ENCODE measurements at regions not wholly inside any gene's neighbourhood (a gene's known extent, or its start where the extent isn't known, plus 50 kb on each side); places are given as distances from the start of the nearest gene placed in this dataset.

DNA sequence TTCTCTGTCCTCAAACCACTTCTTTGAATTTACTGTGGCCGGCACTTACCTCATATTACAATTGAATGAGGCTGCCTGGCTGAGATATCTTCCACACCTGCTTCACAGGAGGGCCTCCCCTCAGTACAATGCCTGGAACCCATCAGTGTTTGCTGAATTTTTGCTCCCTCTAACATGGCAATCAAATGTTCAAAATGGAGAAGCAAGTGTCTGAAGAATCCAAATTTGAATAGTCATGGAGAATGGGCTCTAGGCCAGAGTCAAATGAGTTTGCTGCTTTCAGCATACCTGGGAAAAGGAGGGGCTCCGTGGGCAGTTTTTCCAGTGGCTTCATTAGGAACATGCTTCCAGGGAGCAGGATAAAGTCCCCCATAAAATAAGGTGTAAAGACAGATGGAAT, 564.8 kb downstream of the UTRN start:
- no peak for DNase-seq

DNA sequence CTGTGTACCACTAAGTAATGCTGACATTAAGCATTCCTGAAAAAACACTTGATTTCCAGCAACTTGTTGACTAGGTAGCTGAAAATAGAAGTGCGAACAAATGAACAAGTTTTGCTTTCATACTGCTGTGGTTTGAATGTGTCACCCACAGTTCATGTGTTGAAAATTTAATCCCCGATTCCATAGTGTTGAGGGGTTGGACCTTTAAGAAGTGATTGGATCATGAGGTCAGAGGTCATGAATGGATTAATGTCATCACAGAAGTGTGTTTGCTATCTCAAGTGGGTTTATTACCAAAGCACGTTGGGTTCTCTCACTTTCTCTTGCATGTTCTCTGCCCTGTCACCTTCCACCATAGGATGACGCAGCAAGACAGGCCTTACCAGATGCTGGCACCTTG, 568.5 kb downstream of the UTRN start:
- no peak for DNase-seq

DNA sequence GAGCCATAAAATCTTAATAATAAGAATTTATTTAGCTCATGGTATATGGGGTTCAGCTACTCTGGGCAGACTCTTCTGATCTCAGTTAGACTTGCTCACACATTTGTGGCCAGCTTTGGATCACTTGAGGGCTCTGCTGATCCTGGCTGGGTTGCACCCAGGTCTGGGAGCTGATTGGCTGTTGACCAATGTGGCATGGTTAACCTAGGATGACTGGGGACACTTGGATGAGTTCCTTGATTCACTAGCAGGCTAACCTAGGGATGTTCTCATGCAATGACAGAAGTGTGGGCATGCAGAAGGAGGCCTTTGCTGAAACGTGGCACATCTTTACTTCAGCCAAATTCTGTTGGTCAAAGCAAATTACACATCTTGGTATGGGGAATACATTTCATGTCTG, 569.5 kb downstream of the UTRN start:
- no peak for DNase-seq

DNA sequence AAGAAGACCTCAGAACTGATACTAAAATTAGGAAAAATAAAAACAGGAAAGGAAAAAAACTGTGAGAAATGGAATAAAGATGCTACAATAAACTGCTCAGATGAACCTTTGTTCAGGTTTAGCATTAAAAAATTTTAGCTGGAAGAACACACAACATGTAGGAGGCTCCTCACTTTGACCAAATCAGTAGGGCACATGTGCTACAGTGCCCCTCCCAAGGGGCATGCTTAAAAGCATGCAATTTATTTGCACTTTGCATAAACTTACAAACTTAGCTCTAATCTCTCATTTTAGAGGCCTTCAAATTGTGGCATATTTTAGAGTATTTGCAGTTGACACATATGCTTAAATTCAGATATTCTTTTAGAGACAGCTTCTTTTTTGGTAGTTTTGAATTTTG, 570.2 kb downstream of the UTRN start:
- no peak for DNase-seq

DNA sequence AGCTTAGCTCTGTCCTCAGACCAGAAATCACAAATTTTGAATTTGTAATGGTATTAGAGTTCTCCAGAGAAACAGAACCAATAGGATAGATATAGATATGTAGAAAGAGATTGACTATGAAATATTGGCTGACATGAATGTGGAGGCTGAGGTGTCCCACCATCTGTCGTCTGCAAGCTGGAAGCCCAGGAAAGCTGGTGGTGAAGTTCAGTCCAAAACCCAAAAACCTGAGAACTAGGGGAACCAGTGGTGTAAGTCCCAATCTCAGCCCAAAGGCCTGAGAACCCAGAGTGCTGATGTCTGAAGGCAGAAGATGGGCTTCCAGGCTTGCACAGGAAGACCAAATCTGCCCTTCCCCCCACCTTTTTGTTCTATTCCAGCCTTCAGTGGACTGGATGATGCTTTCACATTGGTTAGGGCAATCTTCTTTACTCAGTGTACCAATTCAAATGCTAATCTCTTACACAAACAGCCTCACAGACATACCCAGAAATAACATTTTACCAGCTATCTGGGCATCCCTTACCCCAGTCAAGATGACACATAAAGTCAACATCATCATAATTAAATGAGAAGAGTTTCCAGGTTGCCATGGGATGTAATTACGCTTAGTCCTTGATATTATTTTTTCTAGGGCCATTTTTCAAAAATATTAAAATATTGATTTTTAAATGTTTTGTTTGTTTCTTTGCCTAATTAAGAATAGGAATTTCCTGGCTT, 570.8 kb downstream of the UTRN start:
- no peak for DNase-seq

DNA sequence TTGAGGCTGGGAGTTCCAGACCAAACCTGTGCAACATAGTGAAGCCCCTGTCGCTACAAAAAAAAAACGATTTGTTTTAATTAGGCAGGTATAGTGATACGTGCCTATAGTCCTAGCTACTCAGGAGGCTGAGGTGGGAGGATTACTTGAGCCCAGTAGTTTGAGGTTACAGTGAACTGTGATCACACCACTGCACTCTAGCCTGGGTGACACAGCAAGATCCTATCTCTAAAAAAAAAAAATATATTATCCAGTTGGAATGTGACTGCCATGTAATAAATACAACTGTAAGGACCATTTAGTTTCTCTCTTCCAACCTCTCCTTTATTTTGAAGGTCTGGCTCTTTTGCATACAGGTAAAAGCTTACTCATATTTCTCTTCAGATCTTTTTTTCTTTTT, 571.5 kb downstream of the UTRN start:
- DNase-seq = no peak

DNA sequence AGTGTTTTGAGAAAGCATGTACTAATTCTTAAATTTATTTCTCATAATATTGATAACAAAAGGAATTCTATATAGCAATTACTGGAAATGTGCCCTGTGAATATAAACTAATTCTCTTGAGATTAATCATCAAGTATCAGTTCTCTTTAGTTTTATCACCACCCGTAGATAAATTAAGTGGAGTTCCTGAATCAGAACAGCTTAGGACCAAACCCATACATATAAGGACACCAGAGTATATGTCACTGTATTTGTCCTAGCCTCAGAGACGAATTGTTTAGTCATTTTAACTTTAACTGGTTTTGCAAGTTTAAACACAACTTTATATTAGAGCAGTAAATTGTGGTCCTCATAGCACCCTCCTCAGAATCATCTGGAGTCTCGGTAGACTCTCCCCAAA, 572.0 kb downstream of the UTRN start:
- no peak for DNase-seq

DNA sequence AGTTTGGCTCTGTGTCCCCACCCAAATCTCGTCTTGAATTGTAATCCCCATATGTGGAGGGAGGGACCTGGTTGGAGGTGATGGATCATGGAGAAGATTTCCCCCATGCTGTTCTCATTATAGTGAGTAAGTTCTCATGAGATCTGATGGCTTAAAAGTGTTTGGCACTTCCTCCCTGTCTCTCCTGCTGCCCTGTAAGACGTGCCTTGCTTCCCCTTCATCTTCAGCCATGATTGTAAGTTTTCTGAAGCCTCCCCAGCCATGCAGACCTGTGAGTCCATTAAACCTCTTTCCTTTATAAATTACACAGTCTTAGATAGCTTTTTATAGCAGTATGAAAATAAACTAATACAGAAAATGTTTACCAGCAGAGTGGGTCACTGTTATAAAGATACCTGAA, 577.6 kb downstream of the UTRN start:
- no peak for DNase-seq

DNA sequence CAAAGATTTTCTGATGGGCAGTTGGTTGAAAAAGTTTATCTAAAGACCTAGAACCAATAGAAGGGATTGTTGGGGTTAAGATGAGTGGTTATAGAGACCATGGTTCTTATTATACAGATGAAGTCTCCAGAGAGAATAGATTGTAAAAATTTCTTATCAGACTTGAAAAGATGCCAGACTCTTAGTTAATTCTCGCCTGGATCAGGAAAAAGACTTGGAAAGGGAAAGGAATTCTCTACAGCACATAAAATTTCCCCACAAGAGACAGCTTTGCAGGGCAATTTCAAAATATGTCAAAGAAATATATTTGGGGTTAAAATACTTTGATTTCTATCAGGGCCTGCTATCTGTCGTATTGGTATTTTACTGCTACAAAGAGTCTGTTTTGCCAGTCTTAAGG, 582.6 kb downstream of the UTRN start:
- no peak for DNase-seq

DNA sequence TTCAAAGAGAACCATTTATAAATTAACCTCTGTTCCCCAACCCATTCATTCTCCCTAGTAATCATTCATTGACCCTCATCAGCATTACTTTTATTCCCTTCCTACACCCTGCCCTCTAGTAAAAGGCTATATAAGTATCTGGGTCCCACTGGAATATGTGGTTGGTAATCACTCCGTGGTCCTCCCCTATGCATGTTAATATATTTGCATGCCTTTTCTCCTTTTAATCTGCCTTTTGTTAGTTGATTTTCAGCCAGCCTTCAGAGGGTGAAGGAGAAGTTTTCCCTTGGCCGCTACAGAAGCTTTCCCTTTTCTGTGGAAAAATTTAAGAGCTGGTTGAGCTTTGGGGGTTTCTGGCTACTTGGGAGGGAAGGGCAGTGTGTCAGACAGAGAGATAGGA, 585.6 kb downstream of the UTRN start:
- no peak for DNase-seq

DNA sequence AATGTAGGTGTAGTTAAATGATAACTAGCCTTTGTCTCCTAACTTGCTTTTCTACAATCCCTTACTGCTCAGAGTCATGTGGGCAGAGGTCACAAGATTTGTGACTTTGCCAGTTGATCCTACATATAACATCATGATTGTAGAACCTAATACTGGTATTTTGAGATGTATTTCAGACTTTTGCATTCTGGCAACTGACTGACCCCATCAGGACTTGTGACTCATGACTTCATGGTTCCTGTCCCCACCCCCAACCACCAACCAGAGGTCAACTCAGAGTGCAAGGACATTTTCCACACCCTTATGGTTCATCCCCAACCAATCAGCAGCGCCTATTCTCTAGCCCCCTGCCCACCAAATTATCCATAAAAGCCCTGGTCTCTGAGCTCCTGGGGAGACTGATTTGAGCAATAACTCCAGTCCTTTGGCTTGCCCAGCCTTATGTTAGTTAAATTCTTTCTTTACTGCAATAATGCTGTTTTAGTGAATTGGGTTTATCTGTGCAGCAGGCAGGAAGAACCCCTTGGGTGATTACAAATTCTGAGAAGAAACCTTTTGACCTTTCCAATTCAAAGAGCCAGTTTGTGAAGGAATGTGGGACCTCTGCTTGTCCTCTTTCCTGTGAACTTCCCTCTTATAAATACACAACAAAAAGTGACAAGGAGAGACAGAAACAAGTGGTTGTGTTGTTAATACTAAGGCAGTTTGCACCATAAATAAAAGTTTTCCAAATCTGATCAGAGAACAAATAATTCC, 588.7 kb downstream of the UTRN start:
- DNase-seq = peak in 1 of 2 donors; percentile 57

DNA sequence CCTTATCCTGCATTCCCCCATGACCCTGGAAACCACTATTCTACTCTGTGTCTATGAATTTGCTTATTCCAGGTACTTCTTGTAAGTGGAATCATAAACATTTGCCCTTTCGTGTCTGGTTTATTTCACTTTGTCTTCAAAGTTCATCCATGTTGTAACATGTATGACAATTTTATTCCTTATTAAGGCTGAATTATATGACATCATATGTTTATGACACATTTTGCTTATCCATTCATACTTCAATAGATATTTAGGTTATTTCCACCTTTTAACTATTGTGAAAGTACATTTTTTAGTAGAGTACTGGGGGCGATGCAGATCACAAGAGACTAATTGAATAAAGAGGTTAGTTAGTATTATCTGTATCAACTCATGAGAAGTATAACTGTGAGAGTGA, 591.6 kb downstream of the UTRN start:
- DNase-seq = no peak

DNA sequence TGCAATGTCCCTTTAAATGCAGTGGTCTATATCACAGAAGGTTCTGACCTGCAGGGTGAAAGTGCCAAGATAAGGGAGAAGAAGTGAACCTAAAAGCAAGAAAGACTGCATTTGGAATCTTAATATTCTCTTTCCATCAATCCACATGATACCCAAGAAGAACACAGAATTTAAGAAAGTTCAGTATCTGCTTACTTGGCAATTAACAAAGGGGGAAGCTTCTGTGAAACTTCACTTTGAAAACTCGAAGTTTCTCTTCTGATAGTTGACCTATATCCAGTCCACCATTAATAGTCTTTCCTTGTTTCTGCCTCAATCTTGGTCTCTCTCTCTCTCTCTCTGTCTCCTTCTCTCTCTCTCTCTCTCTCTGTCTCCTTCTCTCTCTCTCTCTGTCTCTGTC, 592.0 kb downstream of the UTRN start:
- no peak for DNase-seq

DNA sequence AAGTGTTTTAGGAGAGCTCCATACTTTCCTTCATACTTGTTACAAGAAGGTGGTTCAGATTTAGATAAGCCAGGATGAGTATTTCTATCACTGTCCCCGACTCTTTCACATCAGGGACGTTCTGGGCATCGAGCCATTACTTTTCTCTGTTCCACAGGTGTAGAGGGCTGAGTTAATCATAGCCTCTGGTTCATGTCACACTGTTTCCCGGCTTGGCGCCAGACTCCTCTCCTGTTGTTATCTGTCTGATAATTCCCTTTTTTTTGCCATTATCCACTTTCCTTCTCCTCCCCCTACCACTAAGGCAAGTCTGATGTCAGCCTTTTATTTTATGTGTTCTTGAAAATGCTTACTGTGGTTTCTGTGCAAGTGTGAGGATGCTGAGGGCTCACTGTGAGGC, 593.4 kb downstream of the UTRN start:
- DNase-seq = no peak

DNA sequence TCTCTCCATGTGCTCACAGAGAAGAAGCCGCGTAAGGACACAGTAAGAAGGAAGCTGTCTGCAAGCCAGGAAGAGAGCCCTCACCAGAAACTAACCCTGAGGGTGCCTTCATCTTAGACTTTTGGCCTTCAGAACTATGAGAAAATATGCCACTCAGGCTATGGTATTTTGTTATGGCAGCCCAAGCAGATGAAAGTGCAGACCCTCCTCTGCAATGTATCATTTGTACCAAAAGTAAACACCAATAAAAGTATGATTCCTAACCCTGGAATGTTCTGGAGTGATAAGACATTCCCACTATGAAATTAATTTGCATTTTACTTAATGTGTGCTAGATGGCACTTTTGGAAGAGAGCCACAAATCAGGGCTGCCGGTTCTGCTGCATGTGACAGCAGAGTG, 594.3 kb downstream of the UTRN start:
- DNase-seq = no peak

DNA sequence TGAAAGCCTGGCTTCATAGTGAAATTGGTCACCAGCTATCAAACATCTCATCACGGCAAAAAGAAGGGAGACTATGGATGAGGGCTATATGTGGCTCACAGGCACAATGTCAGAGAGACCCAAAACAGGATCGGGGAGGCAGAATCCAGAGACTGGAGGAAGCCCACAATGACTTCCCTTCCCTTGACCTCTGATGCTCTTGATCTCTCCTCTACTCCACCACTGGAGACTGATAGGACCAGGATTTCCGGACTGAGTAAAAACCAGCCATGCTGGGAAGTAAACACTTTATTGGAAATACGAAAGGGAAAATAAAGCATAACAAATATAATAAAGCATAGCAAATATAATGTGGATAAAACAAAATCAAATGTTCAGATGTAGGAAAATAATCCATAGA, 597.3 kb downstream of the UTRN start:
- no peak for DNase-seq

DNA sequence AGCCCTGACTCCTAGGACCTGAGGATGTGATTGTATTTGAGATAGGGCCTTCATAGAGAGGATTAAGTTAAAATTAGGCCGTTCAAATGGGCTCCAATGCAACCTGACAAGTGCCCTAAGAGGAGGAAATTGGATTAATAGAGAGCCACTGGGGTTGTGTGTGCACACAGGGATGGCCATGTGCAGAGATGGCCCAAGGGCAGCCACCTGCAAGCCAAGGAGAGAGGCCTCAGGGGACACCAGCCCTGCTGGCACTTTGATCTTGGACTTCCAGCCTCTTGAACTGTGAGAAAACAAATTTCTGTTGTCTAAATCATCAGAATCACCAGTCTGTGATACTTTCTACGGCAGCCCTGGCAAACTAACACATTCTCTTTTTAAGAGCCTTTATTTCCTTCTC, 598.8 kb downstream of the UTRN start:
- DNase-seq = no peak

DNA sequence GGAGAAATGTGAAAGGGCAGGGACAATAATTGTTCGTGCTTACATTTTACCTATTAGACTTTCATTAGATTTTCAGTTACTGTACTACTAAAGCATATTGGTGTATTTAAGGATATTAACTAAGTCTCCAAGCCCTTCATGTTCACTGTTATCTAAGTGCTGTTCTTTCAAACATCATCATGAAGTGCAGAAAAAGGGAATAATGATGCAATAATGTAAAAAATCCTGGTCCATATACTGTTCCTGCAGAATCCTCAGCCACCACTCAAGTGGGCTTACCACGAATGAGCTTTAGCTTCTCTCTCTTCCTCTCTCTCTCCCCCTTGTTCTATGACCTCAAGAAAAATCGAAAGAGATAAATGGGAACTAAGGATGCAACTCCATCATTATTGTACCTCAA, 600.7 kb downstream of the UTRN start:
- DNase-seq = no peak

DNA sequence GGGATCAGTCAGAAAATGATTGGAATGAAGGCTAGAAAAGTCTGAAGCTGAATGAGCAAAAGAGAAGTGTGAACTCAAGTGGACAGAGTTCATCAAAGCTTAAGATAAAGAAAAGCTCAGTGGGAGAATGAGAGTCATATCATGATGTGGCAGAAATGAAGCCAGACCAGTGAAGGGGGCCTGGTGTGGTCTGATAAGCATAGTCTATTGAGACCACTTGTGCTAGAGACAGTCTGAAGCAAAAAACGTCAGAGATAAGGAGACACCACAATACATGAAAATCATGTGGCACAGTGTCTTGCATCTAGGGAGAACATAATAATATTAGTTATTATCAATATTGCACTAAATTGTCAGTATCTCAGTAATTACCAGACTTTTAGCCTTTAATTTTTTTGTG, 601.5 kb downstream of the UTRN start:
- DNase-seq = no peak

DNA sequence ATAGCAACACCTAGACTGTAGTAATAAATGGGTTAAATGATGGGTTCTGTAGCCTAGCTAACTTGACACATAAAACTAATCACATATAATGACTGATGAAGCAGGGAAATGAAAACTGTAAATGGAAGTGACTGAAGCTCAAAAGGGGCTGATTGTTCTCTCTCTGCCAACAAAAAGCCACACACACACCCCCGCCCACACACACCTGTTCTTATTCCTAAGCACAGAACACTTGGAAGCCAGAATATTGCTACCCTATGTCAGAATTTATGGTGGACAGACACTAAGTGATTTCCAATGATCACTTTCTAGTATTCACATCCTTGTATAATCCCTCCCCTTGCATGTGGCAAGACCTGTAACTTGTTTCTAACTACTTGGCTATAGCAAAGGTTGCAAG, 603.5 kb downstream of the UTRN start:
- no peak for DNase-seq

DNA sequence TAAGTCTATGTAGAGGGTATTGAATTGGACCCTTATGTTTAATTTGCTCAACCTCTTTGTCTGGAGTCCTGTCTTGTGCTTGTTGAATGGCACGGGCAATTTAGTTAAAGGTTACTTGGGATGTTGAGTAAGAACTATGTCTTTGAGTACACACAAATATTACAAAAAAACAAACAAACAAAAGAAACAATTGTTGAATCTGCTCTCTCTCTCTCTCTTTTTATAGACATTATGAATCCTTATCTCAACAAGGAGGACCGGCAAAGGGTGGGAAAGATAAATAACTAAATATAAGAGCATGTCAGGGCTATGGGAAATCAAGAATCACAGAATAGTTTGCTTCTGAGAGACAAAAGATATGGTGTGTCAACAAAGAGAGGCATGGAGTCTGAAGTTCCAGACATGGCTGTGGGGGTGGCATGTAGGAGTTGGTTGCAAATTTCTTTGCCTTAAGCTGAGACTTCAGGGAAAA, 608.6 kb downstream of the UTRN start:
- DNase-seq = no peak

DNA sequence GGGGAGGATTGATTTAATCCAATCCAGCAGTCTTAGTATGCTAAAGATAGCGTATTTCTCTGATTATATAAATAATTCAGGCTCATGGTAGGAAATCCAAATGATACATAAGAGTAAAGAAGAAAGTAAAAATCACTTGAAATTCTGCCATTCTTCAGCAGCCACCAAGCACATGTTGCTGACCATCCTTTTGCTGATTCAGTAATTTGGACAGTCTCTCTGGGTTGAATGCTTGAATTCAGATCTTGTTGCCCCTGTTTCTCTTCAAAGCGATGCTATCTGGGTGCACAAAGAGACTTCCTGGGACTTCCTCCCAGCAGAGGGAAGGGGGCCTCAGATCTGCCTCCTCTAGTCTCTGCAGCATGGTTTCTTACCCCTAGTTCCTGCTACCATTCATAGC, 609.1 kb downstream of the UTRN start:
- DNase-seq = no peak

DNA sequence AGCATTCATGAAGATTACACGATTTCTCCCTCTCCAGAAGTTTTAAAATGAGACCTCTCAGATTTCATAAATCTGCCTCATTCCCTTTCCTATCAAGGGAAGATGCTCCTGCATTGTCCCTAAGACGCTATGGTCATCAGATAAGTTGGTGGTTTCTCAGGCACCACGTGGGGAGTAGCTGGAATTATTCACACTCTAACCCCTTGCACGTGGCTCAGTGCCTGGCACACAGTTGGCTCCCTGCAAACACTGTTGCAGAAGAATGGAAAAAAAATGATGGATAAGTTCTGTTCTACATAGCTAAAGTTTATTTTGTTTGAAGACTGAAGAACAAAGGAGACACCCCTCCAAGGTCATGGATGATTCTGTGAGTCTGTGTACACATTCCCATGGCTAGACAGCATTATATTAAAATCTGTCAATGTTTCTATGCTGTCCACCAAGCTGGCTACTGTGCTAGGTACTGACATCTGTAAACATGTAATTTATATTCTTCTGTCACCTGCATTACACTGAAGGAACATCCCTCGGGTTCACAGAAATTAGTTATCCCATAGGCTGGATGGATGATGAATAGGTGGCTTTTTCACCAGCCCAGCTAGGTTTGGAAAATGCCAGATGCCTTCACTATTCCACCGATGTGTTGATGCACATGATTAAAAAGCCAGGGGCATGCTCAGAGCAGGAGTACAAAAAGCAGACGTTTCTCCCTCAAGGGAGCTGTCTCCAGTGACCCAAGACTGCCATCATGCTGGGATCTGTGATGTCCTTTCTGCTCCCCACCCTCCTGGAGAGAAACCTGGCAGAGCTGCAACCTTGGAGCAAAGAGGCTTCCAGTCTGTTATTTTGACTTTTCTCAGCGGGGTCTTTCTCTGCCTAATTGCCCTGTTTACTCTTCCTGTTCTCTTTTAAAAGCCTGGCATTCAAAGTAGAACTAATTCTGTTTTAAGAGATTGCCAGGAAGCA, 610.5 kb downstream of the UTRN start:
- DNase-seq = no peak

DNA sequence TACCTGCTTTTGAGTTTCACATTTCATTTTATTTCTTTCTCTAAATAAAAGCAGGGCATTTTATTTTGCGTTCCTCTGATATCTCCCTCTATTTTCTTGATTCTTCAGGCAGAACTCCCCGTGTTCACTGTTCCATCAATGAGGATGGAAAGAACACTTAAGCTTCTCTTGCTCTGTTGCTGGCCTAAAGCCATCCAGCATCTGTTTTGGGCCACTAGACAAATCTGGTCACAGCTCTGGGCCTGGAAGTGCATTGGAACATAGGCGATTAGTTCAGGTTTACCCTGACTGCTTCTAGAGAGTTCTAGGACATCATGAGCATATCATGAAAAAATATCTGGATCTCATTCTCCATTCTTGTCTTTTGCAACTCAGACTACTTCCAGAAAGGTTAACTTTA, 611.2 kb downstream of the UTRN start:
- DNase-seq = no peak

Data from inflammatory macrophage treated with lipopolysaccharide for 1 hour (primary cell).